K562 (cell line): ENCODE measurements at regions not wholly inside any gene's neighbourhood (a gene's known extent, or its start where the extent isn't known, plus 50 kb on each side); places are given as distances from the start of the nearest gene placed in this dataset.

ENCODE experiments used
- MGA ChIP-seq: fragments of 450-650 bp; IDR thresholded peaks from 2 replicates; pipeline ENCODE4 v1.6.1; 2016; ENCODE audit warnings: mild to moderate bottlenecking, moderate library complexity
- NFE2L1 ChIP-seq: fragments of 450-650 bp; IDR thresholded peaks from 2 replicates; pipeline ENCODE4 v1.6.1; 2016; ENCODE audit warnings: missing genetic modification characterization, low read depth, mild to moderate bottlenecking, missing compliant biosample characterization, moderate library complexity, borderline replicate concordance
- PURB ChIP-seq: sonication (generic); formaldehyde crosslinking; IDR thresholded peaks from 2 replicates; pipeline ENCODE4 v1.9.0; 2021; ENCODE audit warnings: low read depth, mild to moderate bottlenecking, missing genetic modification reagents

GRCh38 chr6:61538801-61539200 lies 747.2 kb downstream of the KHDRBS2 start (continued):
- TF ChIP-seq MGA, result no peak
- no peak for TF ChIP-seq NFE2L1 (tag)
- no peak for TF ChIP-seq PURB (CRISPR knock-in tag)
